ENCODE measurements at regions not wholly inside any gene's neighbourhood (a gene's known extent, or its start where the extent isn't known, plus 50 kb on each side); places are given as distances from the start of the nearest gene placed in this dataset.

DNA sequence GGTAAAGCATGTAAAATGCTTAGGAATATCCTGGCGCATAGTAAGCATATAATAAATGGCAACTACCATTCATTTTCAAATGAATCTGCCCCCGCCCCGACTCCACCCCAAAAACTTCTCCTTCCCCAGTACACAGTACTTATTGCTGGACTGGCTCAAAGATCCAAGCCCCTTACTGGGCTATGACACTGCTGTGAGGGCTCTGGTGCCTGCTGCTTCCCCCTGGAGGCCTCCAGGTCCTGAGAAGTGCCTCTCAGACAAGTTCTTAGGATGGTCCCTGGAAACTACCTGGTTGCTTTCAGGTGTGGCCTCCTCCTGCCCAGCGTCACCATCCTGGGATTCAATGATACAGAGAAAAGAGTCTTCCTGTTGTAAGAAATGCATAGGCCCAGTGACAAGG lies 190.6 kb upstream of the NTM start:
- H3K4me1 ChIP-seq (ENCODE audit: control insufficient read depth, insufficient read depth, low read length), result peaks cover 4% of the 10 kb centered on the region
- no peak overlapping the region for H3K4me3 ChIP-seq (ENCODE audit: low read length)
- no peak overlapping the region for H3K27ac ChIP-seq (ENCODE audit: low read length)
- no peaks in the 10 kb centered on the region for H3K36me3 ChIP-seq (ENCODE audit: control insufficient read depth, insufficient read depth, low read length)
- H3K27me3 ChIP-seq (ENCODE audit: control insufficient read depth, insufficient read depth, low read length), result no peaks in the 10 kb centered on the region
- WGBS (ENCODE audit: insufficient coverage, insufficient read length), result no CpG with 5 or more reads among the region's 4 CpGs
- DNase-seq (ENCODE audit: low read depth, low spot score), result no peak
- no peaks in the 10 kb centered on the region for H3K9me3 ChIP-seq (ENCODE audit: control insufficient read depth, insufficient read depth, low read length)

DNA sequence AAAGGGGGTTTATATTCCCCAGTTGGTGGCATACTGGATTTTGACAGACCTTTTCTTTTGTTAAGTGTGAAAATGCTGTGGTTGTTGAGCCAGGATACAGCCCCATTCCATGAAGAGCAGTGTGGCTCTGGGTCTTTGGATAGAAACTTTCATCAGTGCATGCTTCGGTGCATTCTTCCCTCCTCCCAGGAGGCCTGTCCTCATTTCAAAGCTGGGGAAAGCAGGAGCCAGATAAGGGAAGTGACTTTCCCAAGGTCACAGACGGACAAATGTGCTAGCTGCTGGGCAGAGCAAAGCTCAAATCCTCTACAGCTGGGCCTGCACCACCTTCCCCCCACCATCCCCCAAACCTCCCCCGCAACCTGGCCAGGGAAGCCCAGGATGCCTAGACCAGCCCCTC lies 184.5 kb upstream of the NTM start:
- H3K27me3 ChIP-seq (ENCODE audit: control insufficient read depth, insufficient read depth, low read length), result no peaks in the 10 kb centered on the region
- no CpG with 5 or more reads among the region's 3 CpGs for WGBS (ENCODE audit: insufficient coverage, insufficient read length)
- no peaks in the 10 kb centered on the region for H3K9me3 ChIP-seq (ENCODE audit: control insufficient read depth, insufficient read depth, low read length)
- peaks cover 2% of the 10 kb centered on the region; the same call in 1 of the 2 replicates for H3K4me1 ChIP-seq (ENCODE audit: control insufficient read depth, insufficient read depth, low read length)
- no peaks in the 10 kb centered on the region for H3K36me3 ChIP-seq (ENCODE audit: control insufficient read depth, insufficient read depth, low read length)
- DNase-seq (ENCODE audit: low read depth, low spot score), result no peak
- no peak overlapping the region for H3K4me3 ChIP-seq (ENCODE audit: low read length)
- H3K27ac ChIP-seq (ENCODE audit: low read length), result no peak overlapping the region

DNA sequence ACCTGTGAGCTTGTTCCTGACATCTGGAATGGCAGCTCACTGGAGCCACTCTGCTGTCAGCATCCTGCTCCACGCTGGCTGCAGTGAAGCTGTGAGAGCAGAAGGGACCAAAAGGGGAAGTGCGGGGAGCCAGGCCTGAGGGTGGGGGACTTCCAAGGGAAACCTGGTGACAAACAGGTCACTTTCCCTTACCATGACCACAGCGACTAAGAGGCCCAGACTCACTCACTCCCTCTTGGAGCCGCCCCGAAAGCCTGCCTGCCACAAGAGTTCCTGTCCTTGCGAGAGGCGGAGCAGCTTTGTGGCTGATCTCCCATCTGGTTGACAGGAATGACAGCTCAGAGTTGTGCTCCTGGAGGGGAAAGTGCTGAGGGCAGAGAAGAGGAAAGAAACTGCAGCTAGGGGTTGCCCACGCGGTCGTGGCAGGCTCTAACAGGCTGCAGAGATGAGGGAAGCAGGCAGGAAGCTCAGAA lies 183.8 kb upstream of the NTM start:
- no peaks in the 10 kb centered on the region for H3K27me3 ChIP-seq (ENCODE audit: control insufficient read depth, insufficient read depth, low read length)
- no peak overlapping the region for H3K4me3 ChIP-seq (ENCODE audit: low read length)
- H3K36me3 ChIP-seq (ENCODE audit: control insufficient read depth, insufficient read depth, low read length), result no peaks in the 10 kb centered on the region
- no peak overlapping the region for H3K27ac ChIP-seq (ENCODE audit: low read length)
- H3K9me3 ChIP-seq (ENCODE audit: control insufficient read depth, insufficient read depth, low read length), result no peaks in the 10 kb centered on the region
- DNase-seq (ENCODE audit: low read depth, low spot score), result no peak
- H3K4me1 ChIP-seq (ENCODE audit: control insufficient read depth, insufficient read depth, low read length), result peaks cover 2% of the 10 kb centered on the region; the same call in 1 of the 2 replicates
- no CpG with 5 or more reads among the region's 10 CpGs for WGBS (ENCODE audit: insufficient coverage, insufficient read length)

DNA sequence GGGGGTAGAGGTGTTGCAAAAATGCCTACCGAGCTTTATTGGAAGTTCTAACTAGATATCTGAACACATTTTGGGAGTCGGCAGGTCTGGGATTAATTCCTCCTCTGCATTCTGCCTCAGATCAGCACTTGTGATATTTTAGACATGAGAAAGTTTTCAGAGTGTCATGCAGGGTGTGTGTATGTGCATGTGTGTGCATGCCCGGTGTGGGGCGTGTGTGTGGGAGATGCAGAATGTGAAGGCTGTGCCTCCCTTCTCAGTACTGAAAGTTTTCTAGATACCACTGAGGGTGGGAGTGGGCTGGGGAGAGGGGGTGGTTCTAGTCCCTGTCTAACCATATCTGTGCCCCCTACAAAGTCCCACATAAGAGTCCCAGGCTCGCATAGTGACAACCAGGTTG lies 180.0 kb upstream of the NTM start:
- H3K4me1 ChIP-seq (ENCODE audit: control insufficient read depth, insufficient read depth, low read length), result peaks cover 2% of the 10 kb centered on the region; the same call in 1 of the 2 replicates
- H3K36me3 ChIP-seq (ENCODE audit: control insufficient read depth, insufficient read depth, low read length), result no peaks in the 10 kb centered on the region
- no peak overlapping the region for H3K27ac ChIP-seq (ENCODE audit: low read length)
- no peaks in the 10 kb centered on the region for H3K9me3 ChIP-seq (ENCODE audit: control insufficient read depth, insufficient read depth, low read length)
- no CpG with 5 or more reads among the region's 5 CpGs for WGBS (ENCODE audit: insufficient coverage, insufficient read length)
- no peaks in the 10 kb centered on the region for H3K27me3 ChIP-seq (ENCODE audit: control insufficient read depth, insufficient read depth, low read length)
- no peak overlapping the region for H3K4me3 ChIP-seq (ENCODE audit: low read length)
- DNase-seq (ENCODE audit: low read depth, low spot score), result no peak

DNA sequence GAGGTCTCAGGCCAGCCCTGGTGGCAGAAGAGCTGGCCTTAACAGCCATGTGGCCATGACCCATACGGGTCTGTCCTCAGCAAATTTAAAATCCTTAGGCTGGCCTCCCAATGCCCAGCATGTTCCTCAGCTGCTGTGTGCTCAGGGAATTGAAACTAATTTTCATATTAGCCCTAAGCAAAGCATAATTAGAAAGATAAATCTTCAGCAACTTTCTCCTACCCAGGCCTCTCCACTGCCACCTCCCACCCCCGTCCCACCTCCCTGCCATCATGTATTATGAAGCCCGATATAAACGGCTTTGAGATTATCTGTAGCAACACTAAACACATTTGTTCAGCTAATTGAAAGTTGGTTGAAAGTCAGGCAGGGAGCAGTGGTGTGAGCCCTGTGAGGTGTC lies 178.8 kb upstream of the NTM start:
- Histone ChIP-seq H3K27me3 (ENCODE audit: control insufficient read depth, insufficient read depth, low read length) (no peaks in the 10 kb centered on the region), H3K36me3 (ENCODE audit: control insufficient read depth, insufficient read depth, low read length) (no peaks in the 10 kb centered on the region), H3K4me3 (ENCODE audit: low read length) (no peak overlapping the region), H3K27ac (ENCODE audit: low read length) (no peak overlapping the region), H3K4me1 (ENCODE audit: control insufficient read depth, insufficient read depth, low read length) (peaks cover under 1% of the 10 kb centered on the region; the same call in 1 of the 2 replicates), H3K9me3 (ENCODE audit: control insufficient read depth, insufficient read depth, low read length) (no peaks in the 10 kb centered on the region)
- no peak for DNase-seq (ENCODE audit: low read depth, low spot score)
- no CpG with 5 or more reads among the region's 4 CpGs for WGBS (ENCODE audit: insufficient coverage, insufficient read length)

DNA sequence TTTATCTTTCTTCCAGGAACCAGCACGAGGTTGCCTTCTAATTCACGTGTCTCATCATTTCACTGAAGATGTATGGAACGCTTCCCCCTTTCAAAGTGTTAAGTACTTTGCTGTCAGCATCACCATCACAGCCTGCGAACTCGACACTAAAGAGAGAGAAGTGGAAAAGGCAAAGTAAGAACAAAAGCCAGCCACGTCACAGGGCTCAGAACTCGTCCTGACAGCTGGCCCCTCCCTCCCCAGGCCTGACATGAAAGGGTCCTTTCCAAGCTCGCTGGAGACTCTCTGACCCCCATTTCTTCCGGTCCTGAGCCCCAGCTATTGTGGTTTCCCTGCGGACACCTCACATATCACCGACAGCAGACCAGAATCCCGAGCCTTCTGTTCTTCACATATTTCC lies 177.8 kb upstream of the NTM start:
- Histone ChIP-seq H3K27me3 (ENCODE audit: control insufficient read depth, insufficient read depth, low read length) (no peaks in the 10 kb centered on the region), H3K36me3 (ENCODE audit: control insufficient read depth, insufficient read depth, low read length) (no peaks in the 10 kb centered on the region), H3K4me1 (ENCODE audit: control insufficient read depth, insufficient read depth, low read length) (no peaks in the 10 kb centered on the region), H3K9me3 (ENCODE audit: control insufficient read depth, insufficient read depth, low read length) (no peaks in the 10 kb centered on the region), H3K27ac (ENCODE audit: low read length) (no peak overlapping the region), H3K4me3 (ENCODE audit: low read length) (no peak overlapping the region)
- WGBS (ENCODE audit: insufficient coverage, insufficient read length), result no CpG with 5 or more reads among the region's 12 CpGs
- DNase-seq (ENCODE audit: low read depth, low spot score), result no peak

DNA sequence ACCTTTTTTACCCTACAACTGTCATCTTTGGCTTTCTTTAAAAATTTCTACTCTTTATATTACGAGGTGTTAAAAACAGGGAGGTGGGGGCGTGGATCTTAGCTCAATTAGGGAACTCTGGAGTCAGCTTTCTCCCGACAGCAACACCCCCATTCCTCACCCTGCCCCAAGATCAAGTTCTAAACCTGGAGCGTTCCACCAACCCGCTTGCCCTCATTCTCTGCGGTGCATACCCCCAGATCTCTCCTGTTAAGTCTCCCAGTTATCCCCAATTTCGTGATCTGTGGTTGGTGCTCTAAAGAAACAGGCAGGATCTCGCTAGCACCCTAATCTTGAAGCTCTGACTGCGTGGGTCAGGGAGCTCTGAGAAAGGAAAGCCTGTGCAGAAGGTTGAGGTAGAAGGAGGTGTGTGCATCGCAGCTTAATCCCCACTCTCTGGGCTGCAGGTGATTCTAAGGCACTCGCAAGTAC lies 177.3 kb upstream of the NTM start:
- Histone ChIP-seq H3K36me3 (ENCODE audit: control insufficient read depth, insufficient read depth, low read length) (no peaks in the 10 kb centered on the region), H3K9me3 (ENCODE audit: control insufficient read depth, insufficient read depth, low read length) (no peaks in the 10 kb centered on the region), H3K27me3 (ENCODE audit: control insufficient read depth, insufficient read depth, low read length) (no peaks in the 10 kb centered on the region), H3K4me1 (ENCODE audit: control insufficient read depth, insufficient read depth, low read length) (no peaks in the 10 kb centered on the region), H3K4me3 (ENCODE audit: low read length) (no peak overlapping the region), H3K27ac (ENCODE audit: low read length) (no peak overlapping the region)
- whole genome bisulfite sequencing (ENCODE audit: insufficient coverage, insufficient read length), result no CpG with 5 or more reads among the region's 11 CpGs
- DNase-seq (ENCODE audit: low read depth, low spot score), result no peak

DNA sequence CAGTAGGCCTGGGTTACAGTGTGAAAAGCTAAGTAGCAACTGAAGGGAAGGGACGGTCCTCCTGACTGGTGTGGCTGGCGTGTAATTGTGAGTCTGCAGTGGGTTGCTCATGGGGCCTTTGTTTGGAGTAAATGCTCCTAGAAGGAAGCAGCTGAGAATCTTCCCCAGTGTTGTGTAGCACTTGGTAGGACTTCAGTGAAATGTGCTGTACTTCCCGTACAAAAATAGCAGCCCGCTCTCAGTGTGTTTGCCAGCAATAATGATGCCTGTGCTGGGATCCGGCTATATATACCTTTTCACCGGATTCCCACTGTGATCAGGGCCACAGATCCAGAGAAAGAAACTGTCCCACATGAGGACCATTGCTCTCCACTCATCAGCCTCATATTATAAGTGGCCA lies 175.7 kb upstream of the NTM start:
- Histone ChIP-seq H3K9me3 (ENCODE audit: control insufficient read depth, insufficient read depth, low read length) (no peaks in the 10 kb centered on the region), H3K4me3 (ENCODE audit: low read length) (no peak overlapping the region), H3K27me3 (ENCODE audit: control insufficient read depth, insufficient read depth, low read length) (no peaks in the 10 kb centered on the region), H3K27ac (ENCODE audit: low read length) (no peak overlapping the region), H3K4me1 (ENCODE audit: control insufficient read depth, insufficient read depth, low read length) (no peaks in the 10 kb centered on the region), H3K36me3 (ENCODE audit: control insufficient read depth, insufficient read depth, low read length) (no peaks in the 10 kb centered on the region)
- DNase-seq (ENCODE audit: low read depth, low spot score), result no peak
- no CpG with 5 or more reads among the region's 6 CpGs for WGBS (ENCODE audit: insufficient coverage, insufficient read length)

DNA sequence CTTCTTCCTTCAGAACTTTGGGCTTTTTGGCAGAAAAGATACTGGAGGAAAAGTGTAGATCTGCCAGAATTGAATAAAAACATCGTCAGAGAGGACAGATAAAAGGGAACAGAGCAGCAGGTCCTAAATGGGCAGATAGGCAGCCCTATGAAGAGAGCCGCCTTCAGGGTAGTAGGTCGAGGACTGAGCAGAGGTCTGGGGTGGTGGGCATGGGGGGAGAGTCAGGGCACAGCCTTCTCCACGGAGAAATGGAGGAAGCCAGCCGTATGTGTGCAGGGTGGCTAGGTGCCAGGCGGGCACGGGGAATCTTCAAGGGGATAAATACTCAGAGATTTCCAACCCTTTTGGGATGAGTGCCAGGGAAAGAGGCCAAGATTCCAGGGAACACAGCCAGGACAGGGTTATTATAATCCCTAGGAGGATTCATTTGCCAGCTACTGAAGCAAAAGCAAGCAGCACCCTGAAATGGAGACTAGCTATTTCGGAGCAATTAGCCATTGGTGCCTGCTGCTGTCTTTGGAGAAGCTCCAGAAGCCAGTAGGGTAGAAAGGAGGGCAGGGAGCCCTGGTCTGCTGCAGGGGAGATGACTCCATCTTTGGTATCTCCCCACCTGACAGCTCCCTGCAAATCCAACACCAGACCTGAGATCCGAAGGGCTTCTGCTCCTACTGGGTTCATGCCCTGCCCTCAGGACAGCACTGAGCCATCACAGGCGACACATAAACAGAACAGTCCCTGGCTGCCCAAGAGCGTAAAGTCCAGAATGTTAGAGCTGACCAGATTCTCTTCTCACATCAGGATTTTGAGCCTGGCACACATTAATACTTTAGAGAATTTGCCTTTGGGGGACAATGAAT lies 174.5 kb upstream of the NTM start:
- no peaks in the 10 kb centered on the region for H3K36me3 ChIP-seq (ENCODE audit: control insufficient read depth, insufficient read depth, low read length)
- H3K27me3 ChIP-seq (ENCODE audit: control insufficient read depth, insufficient read depth, low read length), result no peaks in the 10 kb centered on the region
- no peak for DNase-seq (ENCODE audit: low read depth, low spot score)
- H3K4me1 ChIP-seq (ENCODE audit: control insufficient read depth, insufficient read depth, low read length), result no peaks in the 10 kb centered on the region
- H3K27ac ChIP-seq (ENCODE audit: low read length), result no peak overlapping the region
- no CpG with 5 or more reads among the region's 11 CpGs for WGBS (ENCODE audit: insufficient coverage, insufficient read length)
- H3K9me3 ChIP-seq (ENCODE audit: control insufficient read depth, insufficient read depth, low read length), result no peaks in the 10 kb centered on the region
- no peak overlapping the region for H3K4me3 ChIP-seq (ENCODE audit: low read length)

DNA sequence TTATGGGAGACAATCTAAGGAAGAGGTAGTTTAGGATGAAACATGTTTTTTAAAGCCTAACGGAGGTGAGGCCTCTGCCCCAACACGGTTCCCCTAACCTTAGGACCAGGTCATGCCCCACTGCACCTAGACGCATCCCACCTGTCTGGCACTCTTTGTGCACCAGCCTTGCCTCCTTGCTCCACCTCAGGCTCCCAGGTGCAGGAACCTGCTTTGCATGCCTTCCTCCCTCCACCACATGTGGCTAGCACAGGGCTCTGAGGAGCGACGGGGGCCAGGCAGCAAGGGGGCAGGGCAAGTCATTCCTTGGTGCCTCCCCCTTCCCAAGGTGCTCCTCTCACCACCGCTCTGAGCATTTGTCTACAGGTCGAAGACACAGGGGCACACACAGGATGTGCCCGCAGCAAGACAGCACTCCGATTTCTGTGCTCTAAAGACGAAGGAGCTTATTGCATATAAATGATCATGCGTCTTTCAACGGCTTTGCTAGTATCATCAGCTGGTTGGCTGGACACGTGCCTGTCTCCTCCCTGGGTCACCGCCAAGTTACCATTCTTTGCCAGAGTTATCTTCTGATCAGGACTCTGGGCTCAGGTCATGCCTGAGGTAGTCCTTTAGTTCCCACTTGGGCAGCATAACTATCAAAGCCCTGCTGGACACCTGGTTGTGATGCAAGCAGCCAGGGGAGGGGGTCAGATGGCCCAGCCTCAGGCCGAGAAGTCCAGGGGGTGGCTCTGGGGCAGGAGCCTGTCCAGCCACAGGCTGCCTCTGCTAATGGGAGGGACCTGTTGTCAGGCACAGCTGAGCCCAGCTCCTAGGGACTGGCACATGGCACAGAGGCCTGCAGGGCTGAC lies 172.0 kb upstream of the NTM start:
- no CpG with 5 or more reads among the region's 15 CpGs for WGBS (ENCODE audit: insufficient coverage, insufficient read length)
- Histone ChIP-seq H3K27me3 (ENCODE audit: control insufficient read depth, insufficient read depth, low read length) (no peaks in the 10 kb centered on the region), H3K27ac (ENCODE audit: low read length) (no peak overlapping the region), H3K36me3 (ENCODE audit: control insufficient read depth, insufficient read depth, low read length) (no peaks in the 10 kb centered on the region), H3K4me3 (ENCODE audit: low read length) (no peak overlapping the region), H3K9me3 (ENCODE audit: control insufficient read depth, insufficient read depth, low read length) (no peaks in the 10 kb centered on the region), H3K4me1 (ENCODE audit: control insufficient read depth, insufficient read depth, low read length) (no peaks in the 10 kb centered on the region)
- no peak for DNase-seq (ENCODE audit: low read depth, low spot score)
